D721Med (cell line): ENCODE measurements at regions not wholly inside any gene's neighbourhood (a gene's known extent, or its start where the extent isn't known, plus 50 kb on each side); places are given as distances from the start of the nearest gene placed in this dataset.

Source experiments
- DNase-seq: peaks from one replicate; pipeline ENCODE4 v3.0.0; 2011; ENCODE audit warnings: low spot score; ENCODE audit not compliant: insufficient read length
- FAIRE-seq: peaks from 2 replicates; lab custom pipeline; 2011; peaks lifted over from hg19 to GRCh38; lab: Jason Lieb, UNC
- CTCF ChIP-seq: IDR thresholded peaks from 2 replicates; pipeline ENCODE4 v1.5.1; 2012; ENCODE audit warnings: mild to moderate bottlenecking, control low read depth; ENCODE audit not compliant: insufficient read depth; ENCODE audit errors: missing control alignments

- FAIRE-seq (no peak), DNase-seq (no peak)
- no peak for TF ChIP-seq CTCF
Measured at GRCh38 chr2:133690780-133691179, 122.5 kb upstream of the NCKAP5 start.

- TF ChIP-seq CTCF, result no peak
- DNase-seq (no peak), FAIRE-seq (no peak)
Measured at GRCh38 chr2:133691336-133691735, 123.1 kb upstream of the NCKAP5 start.

- FAIRE-seq (no peak), DNase-seq (no peak)
- no peak for TF ChIP-seq CTCF
Measured at GRCh38 chr2:133705287-133705686, 137.0 kb upstream of the NCKAP5 start.

GRCh38 chr2:133710613-133711012 lies 142.3 kb upstream of the NCKAP5 start:
- no peak for TF ChIP-seq CTCF
- no peak for DNase-seq
- no peak for FAIRE-seq

- no peak for FAIRE-seq
- DNase-seq, result no peak
- TF ChIP-seq CTCF, result no peak
Measured at GRCh38 chr2:133711201-133711600, 142.9 kb upstream of the NCKAP5 start.

GRCh38 chr2:133711806-133712205 lies 143.5 kb upstream of the NCKAP5 start:
- no peak for DNase-seq
- no peak for FAIRE-seq

GRCh38 chr2:133712369-133712768 lies 144.1 kb upstream of the NCKAP5 start:
- TF ChIP-seq CTCF, result no peak
- no peak for DNase-seq
- FAIRE-seq, result no peak

More at GRCh38 chr2:133711806-133712205, 143.5 kb upstream of the NCKAP5 start:
- no peak for TF ChIP-seq CTCF
